WTC11 (cell line): ENCODE measurements at regions not wholly inside any gene's neighbourhood (a gene's known extent, or its start where the extent isn't known, plus 50 kb on each side); places are given as distances from the start of the nearest gene placed in this dataset.

ENCODE experiments used
- CTCF ChIP-seq: fragments of 200-600 bp; IDR thresholded peaks from 2 replicates; pipeline ENCODE4 v1.8.0; 2022; ENCODE audit warnings: antibody characterized with exemption
- MYBL2 ChIP-seq: sonication (generic); formaldehyde crosslinking; IDR thresholded peaks from 2 replicates; pipeline ENCODE4 v1.8.1; 2023; ENCODE audit warnings: mild to moderate bottlenecking, moderate library complexity, missing genetic modification reagents
- ZNF512 ChIP-seq: sonication (generic); formaldehyde crosslinking; IDR thresholded peaks from 2 replicates; pipeline ENCODE4 v1.8.1; 2022; ENCODE audit warnings: missing genetic modification reagents, borderline replicate concordance

DNA sequence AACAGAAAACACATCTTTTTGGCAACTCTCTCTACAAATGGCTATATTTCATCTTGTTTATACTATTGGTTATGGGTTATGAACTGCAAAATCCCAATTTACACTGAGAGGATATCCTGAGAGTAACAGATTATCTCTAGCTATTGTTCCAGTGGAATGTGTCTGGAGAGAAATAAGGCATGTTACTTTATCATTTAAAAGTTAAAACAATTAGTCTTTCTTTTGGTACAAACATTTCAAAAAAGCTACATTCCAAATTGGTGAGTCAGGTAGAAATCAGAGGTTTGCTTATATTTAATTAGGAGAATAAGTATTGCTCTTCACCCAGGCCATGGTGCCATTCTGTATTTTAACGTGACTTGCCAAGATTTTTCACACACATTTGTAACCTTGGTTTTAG lies 411.6 kb downstream of the CCER1 start:
- no peak for TF ChIP-seq CTCF
- no peak for TF ChIP-seq ZNF512 (CRISPR knock-in tag)
- no peak for TF ChIP-seq MYBL2
